ENCODE measurements at regions not wholly inside any gene's neighbourhood (a gene's known extent, or its start where the extent isn't known, plus 50 kb on each side); places are given as distances from the start of the nearest gene placed in this dataset.
"Not testable (repeated sequence)": the region's sequence is repeated elsewhere in the genome, so short reads cannot be mapped to it uniquely, and the experiment has no call there.

GRCh38 chr16:15307184-15307583 is 70.9 kb downstream of the NPIPA5 start:
- DNase-seq, result not testable (repeated sequence)

DNA sequence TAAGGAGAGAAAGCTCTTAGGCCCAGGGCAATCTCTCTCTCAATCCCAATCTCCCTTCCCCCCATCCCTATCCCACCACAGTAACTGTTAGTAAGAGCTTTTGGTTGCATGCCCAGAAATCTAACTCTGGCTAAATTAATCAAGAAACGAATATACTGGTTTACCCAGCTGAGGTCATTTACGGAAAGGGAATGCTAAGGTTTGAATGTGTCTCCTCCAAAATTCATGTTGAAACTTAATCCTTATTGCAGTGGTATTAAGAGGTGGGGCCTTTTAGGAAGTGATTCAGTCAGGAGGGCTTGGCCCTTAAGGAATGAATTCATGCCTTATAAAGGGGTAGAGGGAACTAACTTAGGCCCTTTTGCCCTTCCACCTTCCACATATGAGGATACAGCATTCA is 72.2 kb downstream of the NPIPA5 start:
- peak; percentile 4 for DNase-seq

DNA sequence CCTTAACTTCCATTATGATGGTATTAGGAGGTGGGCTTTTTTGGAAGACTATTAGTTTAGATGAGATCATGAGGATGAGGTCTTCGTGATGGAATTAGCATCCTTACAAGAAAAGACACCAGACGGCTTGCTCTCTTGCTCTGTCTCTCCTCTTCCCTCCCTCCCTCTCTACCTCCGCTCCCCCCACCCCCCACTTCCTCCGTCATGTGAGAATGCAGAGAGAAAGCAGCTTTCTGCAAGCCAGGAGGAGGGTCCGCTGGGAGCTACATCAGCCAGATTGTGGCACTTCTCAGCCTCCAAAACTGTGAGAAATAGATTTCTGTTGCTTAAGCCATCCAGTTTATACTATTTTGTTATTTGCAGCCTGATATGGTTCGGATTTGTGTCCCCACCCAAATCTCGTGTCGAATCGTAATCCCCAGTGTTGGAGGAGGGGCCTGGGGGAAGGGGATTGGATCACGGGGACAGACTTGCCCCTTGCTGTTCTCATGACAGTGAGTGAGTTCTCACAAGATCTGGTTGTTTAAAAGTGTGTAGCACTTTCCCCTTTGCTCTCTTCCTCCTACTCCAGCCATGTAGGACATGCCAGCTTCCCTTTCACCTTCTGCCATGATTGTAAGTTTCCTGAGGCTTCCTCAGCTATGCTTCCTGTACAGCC is 74.3 kb downstream of the NPIPA5 start:
- DNase-seq, result not testable (repeated sequence)

DNA sequence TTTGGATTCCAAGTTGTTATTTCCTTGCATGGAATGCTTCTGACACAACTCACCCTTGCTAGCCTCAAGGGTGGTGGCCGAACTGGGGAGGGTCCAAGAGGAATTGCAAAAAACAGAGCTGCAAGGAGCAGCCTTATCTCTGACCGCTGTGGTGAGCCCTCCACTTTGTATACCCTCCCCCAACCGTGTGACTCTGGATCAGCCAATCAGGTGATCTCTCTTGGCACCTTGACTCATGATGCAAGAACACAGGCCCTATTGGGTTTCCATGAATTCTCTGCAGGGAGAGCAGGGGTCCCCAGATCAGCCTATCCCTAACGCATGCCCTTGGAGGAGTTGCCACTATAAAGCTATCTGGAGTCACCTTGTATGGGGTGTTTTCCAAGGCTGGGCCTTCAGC is 81.0 kb downstream of the NPIPA5 start:
- DNase-seq, result not testable (repeated sequence)

- not testable (repeated sequence) for DNase-seq
These were observed 103.3 kb downstream of the NPIPA5 start for GRCh38 chr16:15274796-15275195.

DNA sequence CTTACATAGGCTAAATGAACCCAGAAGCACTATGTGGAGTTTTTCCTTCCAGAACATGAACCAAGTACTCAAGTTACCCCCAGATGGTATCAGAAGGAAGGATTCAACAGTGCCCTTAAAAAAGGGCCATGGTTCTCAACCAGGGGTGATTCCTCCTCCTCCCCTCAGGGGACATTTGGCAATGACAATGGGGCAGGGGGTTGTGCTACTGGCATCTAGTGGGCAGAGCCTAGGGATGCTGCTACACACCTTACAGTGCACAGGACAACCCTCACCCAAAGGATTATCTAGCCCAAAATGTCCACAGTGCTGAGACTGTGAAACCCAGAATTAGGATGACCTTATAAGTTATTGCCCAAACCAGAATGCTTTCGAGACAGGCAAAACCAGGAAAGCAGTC is 104.1 kb downstream of the NPIPA5 start:
- DNase-seq, result not testable (repeated sequence)

DNA sequence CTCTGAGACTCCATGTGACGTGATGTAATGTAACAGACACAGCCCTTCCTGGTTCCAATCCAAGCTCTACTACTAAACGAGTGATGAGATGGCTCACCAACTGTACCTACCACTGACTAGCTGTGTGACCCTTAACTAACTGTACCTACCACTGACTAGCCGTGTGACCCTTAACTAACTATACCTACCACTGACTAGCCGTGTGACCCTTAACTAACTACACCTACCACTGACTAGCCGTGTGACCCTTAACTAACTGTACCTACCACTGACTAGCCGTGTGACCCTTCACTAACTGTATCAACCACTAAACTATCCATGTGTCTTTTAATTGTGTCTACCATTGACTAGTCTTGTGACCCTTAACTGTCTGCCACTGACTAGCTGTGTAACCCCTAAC is 111.2 kb downstream of the NPIPA5 start:
- DNase-seq, result not testable (repeated sequence)

DNA sequence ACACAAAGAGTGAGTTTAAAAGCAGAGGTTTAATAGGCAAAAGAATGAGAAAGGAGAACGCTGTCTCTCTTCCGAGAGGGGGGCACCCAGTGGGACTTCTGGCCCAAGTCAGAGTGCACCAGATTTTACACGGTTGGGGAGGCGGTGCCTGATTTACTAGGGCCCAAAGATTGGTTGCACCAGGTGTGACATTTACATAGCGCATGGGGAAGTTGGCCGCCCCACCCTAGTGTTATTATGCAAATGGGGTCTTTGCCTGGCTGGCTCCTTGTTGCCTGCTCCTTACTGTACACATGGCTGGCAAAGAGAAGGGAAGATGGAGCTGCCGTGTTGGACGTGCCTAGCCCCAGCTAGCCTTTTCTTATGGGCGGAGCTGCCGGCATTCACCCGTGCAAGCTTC is 115.9 kb downstream of the NPIPA5 start:
- not testable (repeated sequence) for DNase-seq

DNA sequence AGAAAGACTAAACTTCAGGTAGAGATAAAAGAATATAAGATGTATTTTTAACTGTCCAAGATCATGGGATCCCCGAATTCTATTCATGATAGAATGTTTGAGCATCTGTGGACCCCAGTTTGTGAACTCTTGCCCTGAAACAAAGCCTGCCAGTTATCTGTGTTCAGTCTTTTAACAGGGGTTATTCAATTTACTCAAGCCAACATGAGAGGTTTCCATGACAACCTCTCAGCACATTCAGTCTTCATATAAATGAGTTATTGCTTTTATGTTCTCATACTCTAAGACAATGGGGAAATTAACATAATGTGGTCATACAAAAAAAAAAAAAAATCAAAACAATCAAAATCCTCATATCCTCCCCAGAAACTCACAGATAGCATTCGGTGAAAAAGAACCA is 130.1 kb downstream of the NPIPA5 start:
- not testable (repeated sequence) for DNase-seq

- not testable (repeated sequence) for DNase-seq
These were observed 141.3 kb downstream of the NPIPA5 start for GRCh38 chr16:15236674-15237323.

DNA sequence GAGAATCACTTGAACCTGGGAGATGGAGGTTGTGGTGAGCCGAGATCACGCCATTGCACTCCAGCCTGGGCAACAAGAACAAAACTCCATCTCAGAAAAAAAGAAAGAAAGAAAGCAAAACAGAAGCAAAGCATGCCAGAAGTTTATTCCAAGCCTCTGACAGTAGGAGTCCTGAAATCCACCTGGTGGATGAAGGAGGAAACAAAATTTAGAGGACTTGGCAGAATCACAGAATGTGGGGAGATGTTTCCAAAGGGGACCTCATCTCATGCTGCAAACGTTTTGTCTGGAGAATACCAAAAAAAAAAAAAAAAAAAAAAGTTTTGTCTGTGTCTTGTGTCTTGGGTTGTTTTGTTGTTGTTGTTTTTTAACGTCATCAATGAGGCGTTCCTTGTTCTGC is 141.1 kb upstream of the RRN3 start:
- DNase-seq, result not testable (repeated sequence)

DNA sequence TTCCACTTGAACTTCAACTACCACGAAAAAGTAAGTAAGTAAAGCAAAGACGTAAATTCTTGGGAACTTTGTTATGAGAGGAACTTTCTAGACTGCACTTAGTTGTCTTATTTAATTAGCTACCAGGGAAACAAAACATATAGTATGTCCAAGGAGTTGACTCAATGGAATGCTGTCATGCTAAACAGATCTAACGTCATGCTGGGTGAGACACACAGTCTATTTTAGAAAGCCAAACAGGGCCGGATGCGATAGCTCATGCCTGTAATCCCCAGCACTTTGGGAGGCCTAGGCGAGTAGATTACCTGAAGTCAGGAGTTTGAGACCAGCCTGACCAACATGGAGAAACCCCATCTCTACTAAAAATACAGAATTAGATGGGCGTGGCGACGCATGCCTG is 140.6 kb upstream of the RRN3 start:
- DNase-seq, result not testable (repeated sequence)

DNA sequence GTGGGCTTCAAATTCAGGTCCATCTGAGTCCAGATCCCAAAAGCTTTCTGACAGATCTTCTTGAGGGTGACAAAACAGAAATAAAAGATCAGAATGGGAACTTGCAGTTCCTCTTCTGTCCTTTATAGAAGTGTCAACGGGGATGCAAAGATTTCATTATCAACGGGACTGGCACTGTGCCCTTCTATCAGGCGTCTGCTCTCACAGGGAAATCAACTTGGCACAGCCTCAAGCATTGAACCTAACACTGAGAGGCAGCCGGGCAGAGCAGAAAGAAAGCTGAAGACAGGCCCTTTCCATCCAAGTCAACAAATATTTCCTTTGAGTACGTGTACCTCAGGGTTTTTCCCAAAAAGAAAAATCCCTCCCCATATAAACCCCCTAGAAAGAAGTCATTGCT is 136.4 kb upstream of the RRN3 start:
- DNase-seq, result not testable (repeated sequence)

DNA sequence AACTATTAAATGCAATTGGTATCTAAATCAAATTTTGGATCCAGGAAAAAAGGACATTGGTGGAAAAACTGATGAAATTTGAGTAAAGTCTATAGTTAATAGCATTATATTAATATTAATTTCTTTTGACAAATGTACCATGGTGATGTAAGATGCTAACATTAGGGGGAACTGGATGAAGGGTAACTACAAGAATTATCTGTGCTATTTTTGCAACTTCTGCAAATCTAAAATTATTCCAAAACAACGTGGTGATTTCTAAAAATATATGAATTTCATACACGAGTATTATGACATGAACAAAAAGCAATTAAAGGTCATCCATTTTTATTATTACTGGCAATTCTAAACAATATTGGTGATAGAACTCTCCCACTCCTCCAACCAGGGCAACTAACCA is 135.6 kb upstream of the RRN3 start:
- not testable (repeated sequence) for DNase-seq

DNA sequence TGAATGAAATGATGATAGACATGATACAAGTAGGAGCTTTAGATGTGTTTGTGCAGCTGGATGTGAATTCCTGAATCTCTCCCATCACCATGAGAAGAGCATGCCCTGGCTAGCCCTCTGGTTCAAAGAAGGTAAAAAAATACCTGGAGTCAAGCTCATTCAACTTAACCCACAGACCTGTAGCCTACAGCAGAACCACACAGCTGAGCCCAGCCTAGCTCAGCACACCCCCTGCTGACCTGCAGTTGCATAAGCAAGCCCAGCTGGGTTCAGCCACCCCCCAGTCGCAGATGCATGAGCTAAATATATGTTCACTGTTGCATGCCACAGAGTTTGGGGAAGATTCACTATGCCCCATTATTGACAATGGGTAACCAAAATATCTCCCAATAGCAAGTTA is 130.6 kb upstream of the RRN3 start:
- DNase-seq, result not testable (repeated sequence)

DNA sequence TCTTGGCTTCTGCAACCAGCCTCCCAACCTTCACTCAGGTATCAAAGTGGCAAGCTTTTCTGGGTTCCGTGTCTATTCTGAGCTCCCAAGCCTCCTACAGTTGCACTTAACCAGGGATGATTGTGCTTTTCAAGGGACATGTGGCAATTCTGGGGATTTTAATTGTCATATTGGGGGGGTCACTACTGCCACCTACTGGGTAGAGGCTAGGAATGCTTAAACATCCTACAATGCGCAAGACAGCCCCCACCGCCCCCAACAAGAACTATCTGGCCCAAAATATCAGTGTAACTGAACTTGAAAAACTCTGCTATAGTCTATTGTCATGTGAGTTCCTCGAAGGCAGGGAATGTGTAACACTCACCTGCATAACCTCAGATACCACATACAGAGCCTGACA is 129.3 kb upstream of the RRN3 start:
- not testable (repeated sequence) for DNase-seq

DNA sequence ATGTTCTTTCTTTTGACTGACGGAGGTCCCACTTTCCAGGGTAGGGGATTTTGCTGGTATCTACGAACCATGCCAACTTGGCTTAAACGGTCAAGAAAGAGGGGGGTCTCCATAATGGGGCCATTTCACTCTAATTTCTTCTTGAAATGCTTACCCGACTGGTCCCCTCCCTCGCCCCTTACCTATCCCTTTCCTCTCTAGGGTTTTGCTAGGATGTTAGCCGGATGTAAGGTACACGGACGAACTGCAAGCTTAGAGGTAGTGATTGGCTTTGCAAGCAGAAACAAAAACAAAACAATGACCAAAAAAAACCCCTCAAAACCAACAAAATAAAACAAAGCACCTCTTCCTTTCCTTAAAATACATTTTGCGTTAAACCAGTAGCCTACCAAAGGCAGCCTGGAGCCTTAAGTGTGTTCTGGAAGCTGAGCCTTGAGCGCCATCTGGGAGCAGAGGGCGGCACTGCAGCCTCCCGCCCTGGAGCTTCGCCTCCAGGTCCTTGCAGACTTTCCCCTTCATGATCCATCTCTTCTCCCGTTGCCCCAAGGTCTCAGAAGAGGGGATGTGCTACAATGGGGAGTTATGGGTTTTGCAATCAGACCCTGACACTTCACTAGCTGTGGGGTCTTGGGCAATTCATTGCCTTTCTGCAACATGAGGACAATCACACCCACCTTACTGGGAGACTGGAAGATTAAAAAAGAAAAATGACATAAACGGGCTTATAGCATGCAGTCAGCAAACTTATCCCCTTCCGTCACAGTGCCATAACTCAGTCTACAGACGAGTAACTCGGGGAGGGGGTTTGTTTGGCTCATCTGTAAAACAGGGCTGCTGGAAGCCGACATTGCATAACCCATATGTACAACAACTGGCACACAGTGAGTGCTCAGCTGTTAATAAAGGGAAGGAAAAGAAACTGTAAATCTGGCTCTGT is 125.9 kb upstream of the RRN3 start:
- peak; percentile 1 for DNase-seq

GRCh38 chr16:15218856-15219500 is 124.9 kb upstream of the RRN3 start:
- DNase-seq, result not testable (repeated sequence)

GRCh38 chr16:15207202-15207981 is 113.3 kb upstream of the RRN3 start:
- DNase-seq, result peak; percentile 0

GRCh38 chr16:15206439-15206838 is 112.4 kb upstream of the RRN3 start:
- not testable (repeated sequence) for DNase-seq

DNA sequence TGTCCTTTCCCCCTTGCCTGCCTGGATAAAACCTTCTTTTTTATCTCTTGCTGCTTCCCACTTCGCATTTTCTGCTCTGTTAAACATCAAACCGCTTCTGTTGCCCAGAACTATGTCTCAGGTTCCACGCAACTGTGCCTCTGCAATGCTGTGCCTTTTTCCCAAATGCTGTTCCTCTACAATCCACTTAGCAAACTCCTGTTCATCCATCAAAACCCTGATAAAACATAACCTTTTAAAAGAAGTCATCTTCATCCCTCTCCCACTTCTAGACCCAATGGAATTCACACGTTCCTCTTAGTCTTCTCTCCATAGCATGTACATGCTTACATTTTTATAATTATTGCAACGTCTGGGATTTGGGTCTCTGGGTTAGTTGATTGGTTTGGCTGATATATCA is 111.9 kb upstream of the RRN3 start:
- not testable (repeated sequence) for DNase-seq

DNA sequence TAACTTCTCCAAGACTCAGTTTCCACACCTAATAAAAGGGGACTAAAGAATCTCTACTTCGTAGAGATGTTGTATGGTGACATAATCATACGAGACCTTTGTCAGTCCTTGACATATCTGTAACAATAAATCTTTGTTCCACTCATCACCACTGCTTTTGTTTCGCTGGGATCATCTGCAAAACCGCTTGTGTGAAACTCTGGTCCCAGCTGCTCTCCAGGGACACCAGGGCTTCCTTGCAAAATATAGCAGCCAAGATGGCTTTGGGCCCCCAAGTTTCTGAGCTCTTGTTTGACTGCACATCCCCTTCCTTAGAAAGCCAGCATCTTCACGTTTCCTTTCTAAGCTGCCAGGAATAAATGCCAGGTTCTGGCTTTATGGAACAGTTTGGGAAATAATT is 110.5 kb upstream of the RRN3 start:
- DNase-seq, result not testable (repeated sequence)
